ENCODE measurements at regions not wholly inside any gene's neighbourhood (a gene's known extent, or its start where the extent isn't known, plus 50 kb on each side); places are given as distances from the start of the nearest gene placed in this dataset.

DNA sequence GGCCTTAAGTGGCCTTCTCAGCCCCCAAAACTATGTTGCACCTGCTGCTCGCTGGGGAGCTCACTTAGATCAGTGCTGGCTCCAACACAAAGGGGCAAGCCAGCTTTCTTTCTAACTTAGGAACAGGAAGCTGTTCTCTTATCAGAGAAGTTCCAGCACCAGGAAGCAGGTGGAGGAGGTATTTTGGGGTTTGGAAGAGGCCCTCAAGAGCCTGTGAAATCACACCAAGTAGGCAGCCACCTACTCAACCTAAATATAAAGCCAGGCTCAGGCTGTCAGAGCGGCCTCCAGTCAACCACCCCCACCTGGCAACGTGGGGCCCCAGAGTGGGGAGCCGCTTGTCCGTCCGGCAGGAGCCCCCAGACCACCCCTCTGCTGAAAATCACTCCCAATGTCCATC, 152.8 kb downstream of the OLFM1 start:
- Histone ChIP-seq H3K4me1 (no peaks in the 10 kb centered on the region), H3K9me3 (no peaks in the 10 kb centered on the region), H3K4me3 (no peak overlapping the region), H3K36me3 (no peaks in the 10 kb centered on the region), H3K27ac (no peak overlapping the region), H3K27me3 (peaks cover 0 to 37% of the 10 kb centered on the region in 2 donors)
- ATAC-seq, result peak; percentile 61
- TF ChIP-seq CTCF (IDR thresholded peaks at IDR 0.05), result no peak
- intact Hi-C loops (cut with DNase I), result no loop called here
- DNase-seq, result peak in 1 of 4 donors; percentile 47

GRCh38 chr9:135240871-135241311, 153.4 kb downstream of the OLFM1 start:
- peaks cover 0 to 44% of the 10 kb centered on the region in 2 donors for H3K27me3 ChIP-seq
- no peaks in the 10 kb centered on the region for H3K36me3 ChIP-seq
- TF ChIP-seq CTCF (IDR thresholded peaks at IDR 0.05), result no peak
- no peak overlapping the region for H3K4me3 ChIP-seq
- H3K4me1 ChIP-seq, result no peaks in the 10 kb centered on the region
- ATAC-seq (no peak), DNase-seq (peak in 1 of 4 donors; percentile 33)
- intact Hi-C loops (cut with DNase I), result no loop called here
- no peaks in the 10 kb centered on the region for H3K9me3 ChIP-seq
- no peak overlapping the region for H3K27ac ChIP-seq

GRCh38 chr9:135241381-135242048, 154.0 kb downstream of the OLFM1 start:
- Histone ChIP-seq H3K27me3 (peaks cover 0 to 50% of the 10 kb centered on the region in 2 donors), H3K4me1 (no peaks in the 10 kb centered on the region), H3K4me3 (no peak overlapping the region), H3K9me3 (no peaks in the 10 kb centered on the region), H3K27ac (no peak overlapping the region), H3K36me3 (no peaks in the 10 kb centered on the region)
- ATAC-seq (no peak), DNase-seq (peak in 1 of 4 donors; percentile 43)
- intact Hi-C loops (cut with DNase I), result no loop called here
- TF ChIP-seq CTCF (IDR thresholded peaks at IDR 0.05), result no peak

GRCh38 chr9:135242049-135242396, 154.6 kb downstream of the OLFM1 start:
- ATAC-seq (no peak), DNase-seq (peak in 1 of 4 donors; percentile 53)
- no peak overlapping the region for H3K4me3 ChIP-seq
- H3K27ac ChIP-seq, result no peak overlapping the region
- intact Hi-C loops (cut with DNase I), result no loop called here
- H3K9me3 ChIP-seq, result no peaks in the 10 kb centered on the region
- peaks cover 0 to 51% of the 10 kb centered on the region in 2 donors for H3K27me3 ChIP-seq
- no peaks in the 10 kb centered on the region for H3K4me1 ChIP-seq
- no peaks in the 10 kb centered on the region for H3K36me3 ChIP-seq
- TF ChIP-seq CTCF (IDR thresholded peaks at IDR 0.05), result no peak

GRCh38 chr9:135242406-135242805, 154.9 kb downstream of the OLFM1 start:
- peak in 1 of 4 donors; percentile 33 for DNase-seq
- no peaks in the 10 kb centered on the region for H3K4me1 ChIP-seq
- no peak for ATAC-seq
- no peaks in the 10 kb centered on the region for H3K36me3 ChIP-seq
- intact Hi-C loops (cut with DNase I), result no loop called here
- H3K27me3 ChIP-seq, result peaks cover 0 to 51% of the 10 kb centered on the region in 2 donors
- no peak overlapping the region for H3K27ac ChIP-seq
- H3K9me3 ChIP-seq, result no peaks in the 10 kb centered on the region
- no peak for TF ChIP-seq CTCF (IDR thresholded peaks at IDR 0.05)
- no peak overlapping the region for H3K4me3 ChIP-seq
